ENCODE measurements at regions not wholly inside any gene's neighbourhood (a gene's known extent, or its start where the extent isn't known, plus 50 kb on each side); places are given as distances from the start of the nearest gene placed in this dataset.
"Not testable (repeated sequence)": the region's sequence is repeated elsewhere in the genome, so short reads cannot be mapped to it uniquely, and the experiment has no call there.

- DNase-seq (ENCODE audit: low spot score) = no peak
Observed at GRCh38 chr22:48727454-48728058, 1100.1 kb downstream of the BRD1 start.

DNA sequence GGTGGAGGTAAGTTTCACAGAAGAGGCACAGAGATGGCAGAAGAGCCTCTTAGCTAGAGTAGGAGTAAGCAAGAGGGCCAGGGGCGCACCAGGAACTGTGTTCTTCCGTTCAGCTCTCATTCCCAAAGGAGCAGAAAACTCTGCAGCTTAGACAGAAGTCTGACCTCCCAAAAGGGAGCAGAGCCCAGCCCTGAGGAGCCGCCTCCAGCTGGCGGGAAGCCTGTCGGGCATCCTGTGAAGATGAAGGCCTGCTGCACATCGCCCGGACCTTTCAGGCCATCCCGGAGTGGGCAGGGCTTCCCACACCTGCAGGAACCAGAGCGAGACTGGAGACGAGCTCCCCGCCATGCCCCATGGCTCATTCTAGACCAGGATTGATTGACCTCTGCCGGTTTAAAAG lies 1102.8 kb downstream of the BRD1 start:
- DNase-seq (ENCODE audit: low spot score) = no peak

DNA sequence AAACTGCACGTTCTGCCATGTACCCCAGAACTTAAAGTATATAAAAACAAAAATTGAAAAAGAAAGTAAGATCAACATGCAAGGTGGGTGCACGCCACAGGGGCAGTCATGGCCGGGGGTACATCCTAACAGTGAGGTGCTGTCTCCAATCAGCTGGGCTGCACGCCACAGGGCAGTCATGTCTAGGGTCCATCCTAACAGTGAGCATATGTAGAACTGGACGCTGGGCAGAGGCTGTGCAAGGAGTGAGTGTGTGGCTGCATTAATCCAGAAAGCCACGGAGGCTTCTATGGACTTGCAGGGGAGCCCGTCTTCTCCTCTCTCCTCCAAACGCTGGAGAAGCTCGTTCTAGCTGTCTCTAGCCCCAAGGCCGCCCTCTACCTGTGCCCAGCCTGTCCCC lies 1105.0 kb downstream of the BRD1 start:
- no peak for DNase-seq (ENCODE audit: low spot score)

DNA sequence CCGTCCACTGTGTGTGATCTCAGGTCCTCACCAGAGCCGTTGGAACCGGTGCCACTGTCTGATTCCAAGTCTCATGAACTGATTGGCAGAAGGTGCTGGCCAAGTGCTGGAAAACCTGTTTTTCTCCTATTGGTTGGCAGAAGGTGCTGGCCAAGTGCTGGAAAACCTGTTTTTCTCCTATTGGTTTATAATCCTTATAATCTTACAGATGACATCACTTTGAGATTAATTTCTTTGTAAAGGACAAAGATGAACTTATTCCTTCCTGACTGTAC lies 1106.3 kb downstream of the BRD1 start:
- DNase-seq (ENCODE audit: low spot score) = no peak

GRCh38 chr22:48720662-48721394 lies 1106.8 kb downstream of the BRD1 start:
- no peak for DNase-seq (ENCODE audit: low spot score)

DNA sequence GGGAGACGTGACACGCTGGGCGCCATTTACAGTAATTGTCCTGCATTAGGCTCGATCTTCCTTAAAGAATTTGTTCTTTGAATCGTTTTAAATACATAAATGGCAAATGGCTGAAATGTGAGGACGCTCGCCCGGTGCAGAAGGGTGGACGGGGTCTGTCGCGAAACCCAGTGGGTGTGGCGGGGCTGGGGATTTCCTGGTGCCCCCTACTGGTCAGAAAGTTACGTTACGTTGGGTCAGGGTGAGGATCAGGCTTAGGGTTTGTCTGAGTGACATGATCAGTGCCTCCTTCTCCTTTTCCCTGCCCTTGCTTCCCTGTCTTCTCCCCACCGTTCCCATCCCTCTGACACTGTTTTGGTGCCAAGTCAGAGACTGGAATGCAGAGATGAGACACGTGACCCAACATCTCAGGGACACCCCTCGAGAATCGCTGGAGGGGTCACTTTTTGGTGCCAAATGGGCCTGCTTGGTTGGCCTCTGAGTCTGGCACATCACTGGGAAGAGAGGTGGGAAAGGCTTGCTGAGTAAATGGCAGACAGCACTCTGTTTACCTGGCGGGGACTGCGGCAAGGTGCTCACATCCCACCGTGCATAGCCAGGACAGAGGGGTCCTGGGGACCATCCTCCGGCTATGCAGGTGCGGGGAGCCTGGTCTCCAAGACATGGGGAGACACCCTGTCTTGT lies 1107.6 kb downstream of the BRD1 start:
- no peak for DNase-seq (ENCODE audit: low spot score)

DNA sequence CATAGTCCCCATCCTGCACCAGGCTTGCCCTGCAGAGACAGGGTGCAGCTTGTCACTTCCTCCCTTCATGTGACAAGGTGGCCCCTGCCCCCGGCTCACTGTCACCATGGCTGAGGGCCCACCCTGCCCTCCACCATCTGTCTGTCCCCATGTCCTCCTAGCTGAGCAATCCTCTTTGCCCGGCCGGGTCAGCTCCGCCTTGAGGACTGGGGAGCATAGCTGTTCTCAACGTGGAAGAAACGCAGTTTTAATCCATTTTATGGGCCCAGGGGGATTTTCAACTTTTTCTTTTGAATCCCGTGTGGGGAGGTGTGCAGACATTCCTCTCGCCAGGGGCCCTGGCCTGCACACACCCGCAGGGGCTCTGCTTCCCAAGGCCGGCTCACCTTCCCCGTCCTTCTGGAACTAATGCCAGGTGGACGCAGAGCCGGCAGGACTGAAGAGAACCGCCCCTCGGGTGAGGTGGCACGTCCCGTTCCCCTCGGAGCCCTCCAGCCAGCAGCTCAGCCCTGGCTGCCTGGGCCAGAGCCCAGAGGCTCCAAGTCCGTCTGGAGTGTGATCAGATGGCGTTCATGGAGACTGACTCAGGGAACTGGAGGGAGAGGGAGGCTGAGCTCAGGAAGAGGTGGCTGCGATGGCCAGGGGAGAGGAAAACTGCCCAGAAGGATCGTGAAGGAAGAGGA lies 1108.7 kb downstream of the BRD1 start:
- DNase-seq (ENCODE audit: low spot score) = no peak

DNA sequence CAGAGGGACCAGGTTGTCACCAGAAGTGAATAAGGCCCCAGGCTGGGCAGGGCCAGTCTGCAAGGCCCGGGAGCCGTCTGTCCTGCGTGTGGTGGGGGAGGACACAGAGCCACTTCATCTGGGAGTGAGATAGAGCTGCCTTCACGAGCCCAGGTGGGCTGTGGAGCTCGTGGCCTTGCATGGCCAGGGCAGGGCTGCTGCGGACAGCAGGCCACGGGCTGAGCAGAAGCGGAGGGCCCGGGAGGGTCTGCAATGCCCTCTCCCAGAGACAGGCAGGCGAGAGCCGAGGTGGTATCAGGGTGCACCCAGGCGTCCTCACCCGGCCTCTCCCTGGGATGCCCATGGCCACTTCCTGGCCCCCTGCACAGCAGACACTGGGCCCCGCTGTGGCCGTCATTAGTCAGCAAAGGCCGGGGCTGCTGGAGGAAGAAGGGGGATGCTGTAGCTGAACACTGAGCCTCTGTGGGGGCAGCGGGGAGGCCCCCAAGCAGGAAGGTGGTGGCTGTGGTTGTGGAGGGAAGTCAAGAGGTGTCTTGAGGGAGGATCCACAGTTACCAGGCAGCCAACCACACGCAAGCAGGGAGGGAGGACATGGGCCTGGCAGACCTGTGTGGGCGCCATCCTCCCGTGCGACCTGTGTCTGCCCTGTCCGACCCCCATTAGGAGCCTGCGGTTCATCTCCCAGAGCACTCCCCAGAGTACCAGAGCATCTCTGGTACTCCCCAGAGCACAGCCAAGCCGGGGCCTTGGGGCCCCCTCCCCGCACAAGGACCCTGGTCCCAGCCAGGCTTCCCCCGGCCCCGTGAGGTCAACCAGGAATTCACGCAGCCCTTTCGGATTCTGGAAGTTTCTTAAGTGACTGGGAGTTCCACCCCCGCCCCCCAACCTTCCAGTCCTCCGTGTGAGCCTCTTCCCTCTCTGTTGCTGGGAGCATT lies 1109.5 kb downstream of the BRD1 start:
- no peak for DNase-seq (ENCODE audit: low spot score)

DNA sequence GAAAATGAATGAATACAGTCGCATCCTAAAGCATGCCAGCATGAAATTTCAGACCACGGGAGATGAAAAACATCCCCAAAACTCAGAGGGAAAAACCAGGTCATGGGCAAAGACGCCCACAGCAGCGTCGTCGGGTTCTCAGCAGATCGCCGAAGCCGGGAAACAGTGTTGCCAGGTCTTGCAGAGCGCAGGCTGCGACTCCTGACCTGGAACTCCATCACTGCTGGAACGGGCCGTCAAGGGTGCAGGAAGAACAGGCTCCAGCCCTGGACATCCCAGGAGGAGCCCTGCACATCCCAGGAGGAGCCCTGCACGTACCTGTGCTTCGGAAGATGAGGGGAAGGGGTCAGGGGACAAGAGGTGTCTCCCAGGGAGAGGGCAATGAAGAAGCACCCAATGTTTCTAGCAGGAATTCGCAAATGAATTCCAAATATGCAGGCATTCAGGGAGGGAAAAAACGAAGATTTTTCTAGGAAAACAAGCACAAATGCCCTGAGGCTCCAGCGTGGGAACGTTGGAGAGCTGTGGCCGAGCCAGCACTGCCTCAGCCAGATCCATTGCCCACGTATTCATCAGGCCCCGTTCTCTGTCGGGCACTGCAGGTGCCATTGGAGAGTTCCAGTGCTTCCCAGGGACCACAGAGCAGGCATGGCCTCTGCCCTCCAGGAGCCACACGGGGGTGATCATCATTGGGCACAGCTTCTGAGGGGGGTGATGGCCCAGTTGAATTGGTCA lies 1110.4 kb downstream of the BRD1 start:
- DNase-seq (ENCODE audit: low spot score) = no peak

- not testable (repeated sequence) for DNase-seq (ENCODE audit: low spot score)
Observed at GRCh38 chr22:48716154-48716553, 1111.5 kb downstream of the BRD1 start.

DNA sequence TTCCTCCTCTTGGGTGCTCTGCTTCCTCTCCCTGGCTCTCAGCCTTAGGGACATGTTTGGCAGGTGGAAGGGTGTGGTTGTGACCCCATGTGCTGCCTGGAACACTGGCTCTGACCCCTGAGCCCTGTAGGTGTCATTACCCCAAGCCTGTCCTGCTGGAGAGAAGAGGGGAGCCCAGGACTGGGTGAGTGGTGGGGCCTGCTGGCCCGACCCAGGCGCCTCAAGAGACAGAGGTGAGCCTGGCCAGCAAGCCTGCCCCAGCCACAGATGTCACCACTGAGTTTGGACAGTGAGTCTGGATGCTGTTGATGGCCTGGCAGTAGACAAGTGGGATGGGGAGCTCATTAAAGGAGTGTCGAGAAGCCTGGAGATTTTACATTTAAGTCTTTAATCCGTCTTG lies 1112.2 kb downstream of the BRD1 start:
- DNase-seq (ENCODE audit: low spot score) = no peak

- no peak for DNase-seq (ENCODE audit: low spot score)
Observed at GRCh38 chr22:48714231-48714630, 1113.4 kb downstream of the BRD1 start.

- no peak for DNase-seq (ENCODE audit: low spot score)
Observed at GRCh38 chr22:48713272-48714205, 1114.1 kb downstream of the BRD1 start.

GRCh38 chr22:48712558-48713271 lies 1115.0 kb downstream of the BRD1 start:
- no peak for DNase-seq (ENCODE audit: low spot score)

DNA sequence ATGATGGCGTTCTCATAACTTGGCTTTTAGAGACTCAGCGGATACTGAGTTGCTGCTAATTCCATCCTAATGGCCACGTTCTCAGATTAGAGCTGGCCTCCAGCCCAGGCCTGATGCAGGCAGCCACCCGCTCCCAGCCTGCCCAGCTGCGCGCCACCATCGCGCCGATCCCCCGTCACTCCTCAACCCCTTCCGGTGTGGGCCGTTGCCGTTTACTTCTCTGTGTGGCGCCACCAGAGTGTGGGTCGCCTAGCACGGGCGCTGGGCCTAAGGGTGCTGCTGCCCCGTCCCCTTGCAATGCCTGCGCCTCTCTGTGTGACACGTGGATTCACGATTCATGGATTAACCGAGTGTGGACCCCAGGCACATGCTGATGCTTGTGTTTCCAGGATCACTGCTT lies 1116.0 kb downstream of the BRD1 start:
- no peak for DNase-seq (ENCODE audit: low spot score)

DNA sequence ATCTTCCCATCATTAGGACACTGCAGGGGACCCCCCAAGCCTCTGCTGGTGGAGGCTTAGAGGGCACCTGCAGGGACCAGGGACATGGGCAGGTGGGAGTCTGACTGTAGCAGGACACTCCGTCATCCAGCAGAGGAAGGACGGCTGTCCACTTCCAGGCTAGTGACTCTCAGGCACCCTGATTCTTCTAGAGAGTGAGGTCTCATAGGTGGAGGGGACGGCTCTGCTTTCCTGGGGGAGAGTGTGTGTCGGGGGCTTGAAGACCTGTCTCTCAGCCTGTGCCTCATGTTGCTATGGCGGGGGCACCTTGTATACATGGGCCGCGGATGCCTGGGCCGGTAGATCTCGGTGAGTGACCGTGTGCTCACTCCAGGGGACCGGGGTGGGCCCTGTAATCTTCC lies 1116.6 kb downstream of the BRD1 start:
- DNase-seq (ENCODE audit: low spot score) = no peak

DNA sequence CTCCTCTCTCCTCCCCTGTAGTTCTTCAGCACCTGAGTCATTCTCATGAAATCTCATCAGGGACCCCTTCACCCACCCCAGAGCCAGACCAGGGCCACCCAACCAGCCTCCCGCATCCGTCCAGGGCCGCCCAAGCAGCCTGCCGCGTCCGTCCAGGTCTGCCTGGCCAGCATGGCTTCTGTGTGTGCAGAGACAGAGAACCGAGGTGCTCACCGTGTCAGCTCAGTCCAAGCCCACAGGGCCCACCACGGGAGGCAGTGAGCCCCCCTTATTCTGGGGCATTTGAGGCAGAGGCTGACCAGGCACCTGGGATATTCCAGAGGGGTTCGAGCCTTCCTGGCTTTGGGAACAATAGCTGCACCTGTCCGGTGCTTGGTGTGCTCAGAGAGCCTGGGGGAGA lies 1117.3 kb downstream of the BRD1 start:
- DNase-seq (ENCODE audit: low spot score) = no peak

DNA sequence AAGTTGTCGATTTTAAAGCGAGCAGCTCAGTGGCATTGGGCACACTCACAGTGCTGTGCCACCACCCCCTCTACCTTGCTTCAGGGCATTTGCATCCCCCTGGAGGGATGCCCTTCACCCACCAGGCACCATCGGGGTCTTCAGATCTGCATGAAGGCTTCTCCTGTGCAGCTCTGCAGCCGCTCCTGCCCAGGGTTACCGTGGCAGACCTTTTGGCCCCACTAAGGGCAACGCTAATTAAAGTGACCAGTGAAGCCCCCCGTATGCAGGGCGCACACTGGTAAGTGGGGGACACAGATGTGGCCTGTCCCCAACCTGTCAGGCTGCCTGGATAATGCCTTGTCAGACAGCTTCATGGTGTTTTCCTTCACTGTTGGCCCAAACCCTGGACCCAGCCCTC lies 1117.7 kb downstream of the BRD1 start:
- DNase-seq (ENCODE audit: low spot score) = no peak

GRCh38 chr22:48709453-48709852 lies 1118.2 kb downstream of the BRD1 start:
- DNase-seq (ENCODE audit: low spot score) = no peak
